NCI-H1048 (cell line): ENCODE measurements at regions not wholly inside any gene's neighbourhood (a gene's known extent, or its start where the extent isn't known, plus 50 kb on each side); places are given as distances from the start of the nearest gene placed in this dataset.
"Not testable (repeated sequence)": the region's sequence is repeated elsewhere in the genome, so short reads cannot be mapped to it uniquely, and the experiment has no call there.

ENCODE experiments used
- DNase-seq: peaks from one replicate; lab custom pipeline; 2025; lab: John Stamatoyannopoulos, UW

GRCh38 chr10:36448760-36449691, 676.4 kb upstream of the ANKRD30A start:
- no peak for DNase-seq

GRCh38 chr10:36446881-36447280, 678.5 kb upstream of the ANKRD30A start:
- no peak for DNase-seq

GRCh38 chr10:36443233-36443632, 682.2 kb upstream of the ANKRD30A start:
- DNase-seq, result no peak

GRCh38 chr10:36441557-36441956, 683.8 kb upstream of the ANKRD30A start:
- DNase-seq, result no peak

GRCh38 chr10:36440539-36440938, 684.9 kb upstream of the ANKRD30A start:
- no peak for DNase-seq

GRCh38 chr10:36437367-36437766, 688.0 kb upstream of the ANKRD30A start:
- DNase-seq, result no peak

- DNase-seq, result no peak
Observed at GRCh38 chr10:36428507-36428906, 696.9 kb upstream of the ANKRD30A start.

- DNase-seq, result no peak
Observed at GRCh38 chr10:36425131-36425797, 700.1 kb upstream of the ANKRD30A start.

GRCh38 chr10:36424502-36424901, 700.9 kb upstream of the ANKRD30A start:
- no peak for DNase-seq

GRCh38 chr10:36423821-36424248, 701.6 kb upstream of the ANKRD30A start:
- DNase-seq, result no peak

- no peak for DNase-seq
Observed at GRCh38 chr10:36421992-36422391, 703.4 kb upstream of the ANKRD30A start.

GRCh38 chr10:36416513-36416912, 708.9 kb upstream of the ANKRD30A start:
- DNase-seq, result no peak

GRCh38 chr10:36412942-36413341, 712.5 kb upstream of the ANKRD30A start:
- no peak for DNase-seq

GRCh38 chr10:36400238-36400637, 725.2 kb upstream of the ANKRD30A start:
- DNase-seq, result not testable (repeated sequence)

GRCh38 chr10:36393801-36394200, 731.6 kb upstream of the ANKRD30A start:
- no peak for DNase-seq

- DNase-seq, result no peak
Observed at GRCh38 chr10:36391405-36391804, 734.0 kb upstream of the ANKRD30A start.

- DNase-seq, result no peak
Observed at GRCh38 chr10:36390221-36390620, 735.2 kb upstream of the ANKRD30A start.

- no peak for DNase-seq
Observed at GRCh38 chr10:36388166-36388565, 737.2 kb upstream of the ANKRD30A start.

GRCh38 chr10:36385693-36386092, 739.7 kb upstream of the ANKRD30A start:
- DNase-seq, result no peak

GRCh38 chr10:36383349-36383748, 741.3 kb upstream of the FZD8 start:
- DNase-seq, result no peak

GRCh38 chr10:36381748-36382147, 739.7 kb upstream of the FZD8 start:
- no peak for DNase-seq

- no peak for DNase-seq
Observed at GRCh38 chr10:36380538-36380937, 738.4 kb upstream of the FZD8 start.

- no peak for DNase-seq
Observed at GRCh38 chr10:36375107-36375506, 733.0 kb upstream of the FZD8 start.
